ACC112 (cell line): ENCODE measurements at regions not wholly inside any gene's neighbourhood (a gene's known extent, or its start where the extent isn't known, plus 50 kb on each side); places are given as distances from the start of the nearest gene placed in this dataset.
A peak's percentile ranks its signal among the peaks of the same experiment; 100 is the strongest.

Experiments used
- H2AFZ ChIP-seq: fragments of 200-600 bp; sonication (generic); one replicate; pipeline ENCODE4 v1.6.0; 2017; ENCODE audit warnings: antibody characterized with exemption, low read length; ENCODE audit not compliant: unreplicated experiment
- H3K27ac ChIP-seq: fragments of 200-600 bp; sonication (generic); 2 replicates; pipeline ENCODE4 v1.5.1; 2014; ENCODE audit warnings: low read depth, mild to moderate bottlenecking, antibody characterized with exemption, low read length, moderate library complexity
- H3K27me3 ChIP-seq: fragments of 200-600 bp; sonication (generic); 2 replicates; pipeline ENCODE4 v1.6.1; 2014; ENCODE audit warnings: mild to moderate bottlenecking, antibody characterized with exemption, low read length, moderate library complexity, mixed read lengths; ENCODE audit not compliant: insufficient read depth
- H3K36me3 ChIP-seq: fragments of 200-600 bp; sonication (generic); 2 replicates; pipeline ENCODE4 v1.6.1; 2016; ENCODE audit warnings: mild to moderate bottlenecking, antibody characterized with exemption, low read length, moderate library complexity, mixed read lengths; ENCODE audit not compliant: insufficient read depth
- H3K4me1 ChIP-seq: fragments of 200-600 bp; sonication (generic); one replicate; pipeline ENCODE4 v1.6.1; 2016; ENCODE audit warnings: low read length, mixed read lengths; ENCODE audit not compliant: insufficient read depth, unreplicated experiment, control insufficient read depth
- H3K4me3 ChIP-seq: fragments of 200-600 bp; sonication (generic); 2 replicates; pipeline ENCODE4 v1.5.1; 2014; ENCODE audit warnings: mild to moderate bottlenecking, low read depth, low read length
- H3K79me2 ChIP-seq: fragments of 200-600 bp; sonication (generic); one replicate; pipeline ENCODE4 v1.6.0; 2016; ENCODE audit warnings: low read length; ENCODE audit not compliant: control insufficient read depth, unreplicated experiment, insufficient read depth

DNA sequence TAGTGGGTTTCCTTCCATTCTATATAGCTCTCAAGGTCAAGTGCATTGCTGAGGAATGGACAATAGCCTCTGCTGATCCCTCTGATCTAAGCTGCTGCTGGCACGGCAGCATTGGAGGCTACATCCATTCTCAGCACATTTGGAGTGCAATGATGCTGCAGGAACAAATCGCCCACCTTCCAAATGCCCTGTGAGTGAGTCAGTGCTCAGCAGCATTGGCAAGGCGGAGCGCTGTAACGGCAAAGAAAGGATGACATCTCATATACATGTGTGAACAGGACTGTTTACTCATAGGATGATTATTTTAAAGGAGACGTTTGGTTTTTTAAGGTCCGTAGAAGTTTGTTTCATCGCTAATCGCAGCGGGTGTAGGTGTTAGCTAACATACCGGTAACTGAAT lies 408.7 kb downstream of the ARHGEF28 start:
- Histone ChIP-seq H3K4me1 (peaks cover 16% of the 10 kb centered on the region), H3K27me3 (no peaks in the 10 kb centered on the region), H3K27ac (peak overlapping the region; percentile 18), H3K79me2 (no peaks in the 10 kb centered on the region), H2AFZ (peak overlapping the region; percentile 24), H3K4me3 (peak overlapping the region; percentile 2; the same call in 1 of the 2 replicates), H3K36me3 (no peaks in the 10 kb centered on the region)

DNA sequence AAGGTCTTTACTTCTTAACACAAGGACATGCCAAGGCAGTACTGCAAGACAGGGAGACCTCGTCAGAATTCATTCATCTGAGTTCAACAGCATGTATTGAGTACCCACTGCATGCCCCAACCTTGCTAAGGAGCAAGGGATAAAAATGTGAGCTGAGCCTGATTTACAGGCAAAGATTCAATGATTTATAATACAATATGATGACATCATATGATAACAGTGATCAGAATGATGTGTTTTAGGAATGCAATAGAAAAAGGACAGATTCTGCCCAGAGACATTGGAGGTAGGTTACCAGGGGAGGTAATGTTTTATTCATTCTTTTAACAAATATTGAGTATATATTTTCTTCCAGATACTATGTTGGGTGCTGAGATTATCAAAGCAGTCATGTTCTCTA lies 406.6 kb downstream of the ARHGEF28 start:
- Histone ChIP-seq H3K27ac (no peak overlapping the region), H2AFZ (no peak overlapping the region), H3K27me3 (no peaks in the 10 kb centered on the region), H3K36me3 (no peaks in the 10 kb centered on the region), H3K4me3 (no peak overlapping the region), H3K79me2 (no peaks in the 10 kb centered on the region), H3K4me1 (peaks cover 16% of the 10 kb centered on the region)

DNA sequence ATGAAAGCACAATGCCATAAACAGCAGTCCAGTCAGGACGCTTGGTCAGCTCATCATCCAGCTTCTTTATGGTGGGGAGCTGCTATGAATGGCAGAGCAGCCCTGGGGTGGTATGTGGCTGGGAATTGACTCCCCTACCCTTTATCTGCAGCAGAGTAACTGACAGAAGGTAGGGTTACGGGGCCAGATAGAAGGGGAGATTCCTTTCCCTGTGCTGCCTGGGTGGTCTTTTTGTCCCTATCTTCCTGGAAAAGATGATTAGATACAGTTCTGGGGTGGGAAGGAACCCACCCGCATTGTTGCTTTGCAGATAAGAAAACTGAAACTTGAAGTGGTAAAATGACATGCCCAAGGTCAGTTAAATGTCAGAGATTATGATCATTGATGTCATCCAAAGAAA lies 405.5 kb downstream of the ARHGEF28 start:
- Histone ChIP-seq H3K27ac (no peak overlapping the region), H3K4me1 (peaks cover 16% of the 10 kb centered on the region), H2AFZ (no peak overlapping the region), H3K27me3 (no peaks in the 10 kb centered on the region), H3K79me2 (no peaks in the 10 kb centered on the region), H3K36me3 (no peaks in the 10 kb centered on the region), H3K4me3 (no peak overlapping the region)

DNA sequence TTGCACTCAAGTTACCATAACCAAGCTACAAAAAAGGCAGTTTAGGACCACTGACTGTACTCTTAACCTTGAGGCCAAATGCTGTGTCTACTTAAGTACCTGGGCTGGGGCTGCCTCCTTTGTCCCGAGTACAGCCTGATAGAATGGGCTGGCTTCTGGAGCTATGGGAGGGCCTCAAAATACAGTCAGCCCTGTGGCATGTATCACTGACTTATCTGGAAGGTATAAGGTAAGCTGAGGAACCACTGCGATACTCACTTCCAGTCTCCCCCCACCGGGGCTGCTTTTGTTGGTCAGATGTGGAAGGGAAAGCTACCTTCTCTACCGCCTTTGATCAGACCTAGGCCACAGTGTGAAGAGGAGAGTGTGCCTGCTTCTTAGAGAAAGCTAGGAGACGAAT lies 404.8 kb downstream of the ARHGEF28 start:
- Histone ChIP-seq H3K79me2 (no peaks in the 10 kb centered on the region), H2AFZ (no peak overlapping the region), H3K4me3 (no peak overlapping the region), H3K4me1 (peaks cover 16% of the 10 kb centered on the region), H3K36me3 (no peaks in the 10 kb centered on the region), H3K27me3 (no peaks in the 10 kb centered on the region), H3K27ac (no peak overlapping the region)

DNA sequence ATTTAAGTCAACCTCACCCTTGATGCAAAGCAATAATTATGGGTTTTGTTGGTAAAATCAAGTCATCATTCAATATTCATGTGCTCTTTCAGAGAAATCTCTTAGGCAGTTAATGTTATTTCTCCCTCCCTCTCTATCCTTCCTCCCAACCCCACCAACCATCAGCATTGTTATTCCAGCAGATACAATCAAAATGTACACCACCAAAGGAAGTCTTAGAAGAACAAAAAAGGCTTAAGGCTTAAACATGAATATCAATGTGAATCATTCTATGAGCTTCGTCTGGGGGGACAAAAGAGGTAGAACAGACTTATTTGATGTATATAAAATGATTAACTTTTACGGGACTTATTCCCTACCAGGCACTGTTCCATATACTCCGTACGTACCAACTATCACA lies 404.4 kb downstream of the ARHGEF28 start:
- H3K27ac ChIP-seq, result no peak overlapping the region
- no peaks in the 10 kb centered on the region for H3K27me3 ChIP-seq
- H3K36me3 ChIP-seq, result no peaks in the 10 kb centered on the region
- H3K4me3 ChIP-seq, result no peak overlapping the region
- H2AFZ ChIP-seq, result no peak overlapping the region
- peaks cover 12% of the 10 kb centered on the region for H3K4me1 ChIP-seq
- H3K79me2 ChIP-seq, result no peaks in the 10 kb centered on the region

DNA sequence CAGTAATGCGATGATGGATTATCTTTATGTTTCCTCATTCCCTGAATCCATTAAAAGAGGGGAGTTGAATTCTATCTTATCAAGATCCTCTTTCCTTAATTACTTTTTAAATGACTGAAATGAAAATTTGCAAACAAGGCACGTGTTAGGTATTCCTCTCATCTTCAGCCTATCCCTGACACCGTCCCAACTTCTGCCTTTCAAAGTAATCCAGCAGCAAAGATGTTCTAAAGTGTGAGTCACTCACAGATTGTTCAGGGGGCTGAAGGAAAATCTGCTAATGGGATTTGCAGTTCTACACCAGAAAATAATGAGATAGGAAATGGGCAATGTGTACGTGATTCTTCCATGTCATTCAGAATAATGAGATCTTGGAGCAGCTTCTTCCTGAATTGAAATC lies 403.0 kb downstream of the ARHGEF28 start:
- H3K27me3 ChIP-seq, result no peaks in the 10 kb centered on the region
- no peak overlapping the region for H3K27ac ChIP-seq
- H3K4me1 ChIP-seq, result no peaks in the 10 kb centered on the region

DNA sequence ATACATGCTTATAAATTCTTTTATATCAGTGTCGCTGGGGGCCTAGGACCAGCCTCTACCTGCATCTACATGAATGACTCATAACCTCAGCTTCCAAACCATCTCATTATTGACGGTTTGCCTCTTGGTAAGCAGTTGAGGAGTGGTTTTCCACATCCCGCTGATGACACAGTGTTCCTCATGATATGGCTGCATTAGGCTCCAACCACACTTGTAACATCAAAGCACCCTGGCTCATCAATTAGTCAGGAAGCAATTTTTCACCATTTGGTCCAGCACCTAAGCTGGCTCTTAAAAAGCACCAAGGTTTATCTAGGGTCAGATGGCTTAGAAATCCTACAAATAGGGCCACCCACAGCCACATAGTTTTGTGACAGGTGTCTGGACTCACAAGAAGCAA lies 402.4 kb downstream of the ARHGEF28 start:
- Histone ChIP-seq H3K4me3 (no peak overlapping the region), H3K79me2 (no peaks in the 10 kb centered on the region), H3K27ac (no peak overlapping the region), H2AFZ (no peak overlapping the region), H3K36me3 (no peaks in the 10 kb centered on the region), H3K27me3 (no peaks in the 10 kb centered on the region), H3K4me1 (no peaks in the 10 kb centered on the region)

More for the DNA sequence above, 403.0 kb downstream of the ARHGEF28 start:
- Histone ChIP-seq H3K4me3 (no peak overlapping the region), H2AFZ (no peak overlapping the region), H3K36me3 (no peaks in the 10 kb centered on the region), H3K79me2 (no peaks in the 10 kb centered on the region)

DNA sequence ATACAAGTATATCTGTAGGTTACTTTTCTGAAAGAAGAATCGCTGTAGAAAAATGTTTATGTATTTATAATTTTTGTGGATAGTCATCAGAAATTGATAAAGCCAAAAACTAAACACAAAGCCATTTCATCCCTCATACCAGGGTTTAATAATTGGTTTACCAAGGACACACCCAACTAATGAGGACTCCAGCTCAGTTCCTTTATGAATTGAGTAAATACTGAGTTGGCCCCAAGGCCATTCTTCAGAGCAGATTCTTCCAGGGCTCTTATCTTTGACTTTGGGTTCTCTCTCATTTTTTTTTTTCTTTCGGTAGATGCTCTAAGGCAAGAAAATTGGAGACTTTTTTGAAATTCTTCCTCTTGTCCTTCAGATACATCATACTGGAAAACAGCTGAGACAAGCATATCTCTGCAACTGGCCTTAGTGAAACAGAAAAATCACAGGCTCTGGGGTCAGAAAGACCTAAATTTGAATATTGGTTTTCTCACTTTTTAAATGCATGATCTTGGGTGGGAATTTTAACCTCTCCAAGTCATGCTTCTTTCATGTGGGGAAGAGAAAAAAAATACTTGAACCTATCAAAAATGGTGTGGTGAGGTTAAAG lies 401.8 kb downstream of the ARHGEF28 start:
- no peaks in the 10 kb centered on the region for H3K4me1 ChIP-seq
- no peaks in the 10 kb centered on the region for H3K27me3 ChIP-seq
- no peaks in the 10 kb centered on the region for H3K79me2 ChIP-seq
- no peak overlapping the region for H3K27ac ChIP-seq
- no peaks in the 10 kb centered on the region for H3K36me3 ChIP-seq
- H2AFZ ChIP-seq, result no peak overlapping the region
- H3K4me3 ChIP-seq, result no peak overlapping the region

DNA sequence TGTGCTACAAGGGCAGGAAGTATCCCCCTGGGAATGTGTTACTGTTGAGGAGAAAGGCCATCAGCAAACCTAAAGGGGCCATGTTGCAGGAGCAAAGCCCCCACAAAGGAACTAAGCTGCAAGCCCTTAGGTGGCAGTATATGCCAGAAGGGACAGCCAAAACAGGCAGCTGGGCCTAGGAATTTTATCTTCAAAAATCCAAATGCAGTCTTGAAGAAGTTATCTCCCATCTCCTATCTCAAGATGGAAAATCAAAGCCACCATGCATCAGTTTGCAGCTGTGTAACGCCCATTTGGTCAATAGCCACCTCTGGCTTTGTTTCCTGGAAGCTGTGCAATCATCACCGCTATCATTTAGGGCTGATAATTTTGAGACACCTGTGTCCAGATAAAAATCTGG lies 400.3 kb downstream of the ARHGEF28 start:
- Histone ChIP-seq H3K79me2 (no peaks in the 10 kb centered on the region), H3K27me3 (peaks cover 3% of the 10 kb centered on the region; the same call in 1 of the 2 replicates), H3K27ac (no peak overlapping the region), H3K4me3 (no peak overlapping the region), H3K36me3 (no peaks in the 10 kb centered on the region), H3K4me1 (no peaks in the 10 kb centered on the region), H2AFZ (no peak overlapping the region)

DNA sequence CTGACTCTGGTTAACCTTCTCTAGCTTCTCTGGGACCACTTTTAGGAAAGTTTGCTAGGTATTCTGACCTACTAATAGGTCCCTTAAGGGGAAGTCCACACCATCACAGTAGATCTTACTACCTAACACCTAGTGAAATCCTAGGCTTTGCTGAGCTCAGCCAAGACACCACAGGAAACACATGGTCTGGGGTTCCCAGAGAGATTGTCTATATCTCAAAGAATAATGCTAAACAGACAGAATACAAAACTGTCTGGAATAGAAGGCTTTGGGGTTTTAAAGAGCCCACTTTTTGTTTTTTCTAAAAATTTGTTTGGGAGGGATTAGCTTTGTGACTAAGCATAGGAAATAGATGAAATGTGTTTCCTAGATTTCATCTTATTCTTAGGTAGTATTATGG lies 395.1 kb downstream of the ARHGEF28 start:
- peaks cover 7% of the 10 kb centered on the region for H3K4me1 ChIP-seq
- peaks cover 9% of the 10 kb centered on the region; the same call in 1 of the 2 replicates for H3K27me3 ChIP-seq
- no peaks in the 10 kb centered on the region for H3K36me3 ChIP-seq
- H3K27ac ChIP-seq, result no peak overlapping the region
- H3K4me3 ChIP-seq, result no peak overlapping the region
- H2AFZ ChIP-seq, result no peak overlapping the region
- no peaks in the 10 kb centered on the region for H3K79me2 ChIP-seq

DNA sequence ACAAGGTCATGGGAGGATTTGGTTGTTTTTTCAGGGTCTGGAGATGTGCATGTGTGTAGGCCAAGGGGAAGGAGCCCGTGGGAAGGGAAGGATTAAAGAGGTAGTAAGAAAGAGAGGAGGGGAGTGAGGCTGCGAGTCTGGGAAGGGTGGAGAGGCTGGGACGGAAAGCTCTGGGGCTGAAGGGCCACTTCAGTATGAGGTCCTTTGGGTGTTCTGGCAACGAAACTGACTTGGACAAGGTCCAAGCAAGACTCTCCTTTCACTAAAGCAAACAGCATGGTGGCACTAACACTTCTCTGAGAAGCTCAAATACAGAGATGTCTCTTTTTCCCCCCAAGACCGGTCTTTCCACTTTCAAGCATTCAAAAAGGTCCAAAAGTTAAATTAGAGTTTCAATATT lies 394.5 kb downstream of the ARHGEF28 start:
- no peak overlapping the region for H3K4me3 ChIP-seq
- no peaks in the 10 kb centered on the region for H3K79me2 ChIP-seq
- no peak overlapping the region for H3K27ac ChIP-seq
- peaks cover 9% of the 10 kb centered on the region; the same call in 1 of the 2 replicates for H3K27me3 ChIP-seq
- H2AFZ ChIP-seq, result no peak overlapping the region
- H3K4me1 ChIP-seq, result peaks cover 7% of the 10 kb centered on the region
- no peaks in the 10 kb centered on the region for H3K36me3 ChIP-seq
